HEK293 (cell line): ENCODE measurements at regions not wholly inside any gene's neighbourhood (a gene's known extent, or its start where the extent isn't known, plus 50 kb on each side); places are given as distances from the start of the nearest gene placed in this dataset.

ENCODE experiments used
- CTCF ChIA-PET: fragments of 350-600 bp; formaldehyde crosslinking; extraction: SDS; loops from one replicate; lab custom pipeline; 2021; ENCODE audit warnings: antibody characterized with exemption; lab: Yijun Ruan, JAX
- POLR2A ChIA-PET: fragments of 300-600 bp; formaldehyde crosslinking; extraction: SDS; loops from one replicate; lab custom pipeline; 2020; ENCODE audit warnings: antibody characterized with exemption, inconsistent platforms; lab: Yijun Ruan, JAX
- H3K27ac ChIP-seq: fragments of 200-500 bp; sonication (Bioruptor generic); 2 replicates; pipeline ENCODE4 v1.5.1; 2014; ENCODE audit warnings: low read depth, low read length, control low read depth, inconsistent platforms; ENCODE audit errors: extremely low read depth
- H3K36me3 ChIP-seq, 2 experiments: fragments of 200-500 bp in 1 of 2; sonication (Bioruptor generic) in 1 of 2; 1 replicate in 1 of 2; 2 replicates in 1 of 2; pipeline ENCODE4 v1.5.1; 2014 to 2017; ENCODE audit warnings: inconsistent platforms in 2 of 2, low read length in 2 of 2; ENCODE audit not compliant: control insufficient read depth in 2 of 2, insufficient read depth in 1 of 2
- H3K4me1 ChIP-seq: fragments of 200-500 bp; sonication (Bioruptor generic); 2 replicates; pipeline ENCODE4 v1.5.1; 2014; ENCODE audit warnings: mild to moderate bottlenecking, low read length, inconsistent platforms; ENCODE audit not compliant: control insufficient read depth, insufficient read depth
- H3K4me3 ChIP-seq: 2 replicates; pipeline ENCODE4 v1.5.1; 2011; ENCODE audit warnings: low read depth, mild to moderate bottlenecking, control low read depth, low read length, moderate library complexity
- H3K9me3 ChIP-seq: fragments of 200-500 bp; sonication (Bioruptor generic); 2 replicates; pipeline ENCODE4 v1.5.1; 2014; ENCODE audit warnings: low read depth, low read length, inconsistent platforms; ENCODE audit not compliant: control insufficient read depth, insufficient read depth
- GLIS1 ChIP-seq: fragments of 450-650 bp; formaldehyde crosslinking; IDR thresholded peaks from 2 replicates; pipeline ENCODE4 v1.5.1; 2016; ENCODE audit warnings: missing biosample characterization, missing genetic modification characterization
- HOXD13 ChIP-seq: sonication (generic); formaldehyde crosslinking; IDR thresholded peaks from 2 replicates; pipeline ENCODE4 v1.8.0; 2022; ENCODE audit warnings: missing genetic modification reagents, borderline replicate concordance
- IKZF3 ChIP-seq: fragments of 450-650 bp; IDR thresholded peaks from 2 replicates; pipeline ENCODE4 v1.5.0; 2018; ENCODE audit warnings: missing biosample characterization, mild to moderate bottlenecking, missing genetic modification characterization, moderate library complexity
- MZF1 ChIP-seq: fragments of 450-650 bp; formaldehyde crosslinking; IDR thresholded peaks from 2 replicates; pipeline ENCODE4 v1.5.1; 2017; ENCODE audit warnings: missing biosample characterization, missing genetic modification characterization, borderline replicate concordance
- ZBTB11 ChIP-seq: fragments of 450-650 bp; formaldehyde crosslinking; conservative IDR thresholded peaks from 2 replicates; pipeline ENCODE4 v1.5.1; 2016; ENCODE audit warnings: low read depth, missing biosample characterization, missing genetic modification characterization
- ZBTB49 ChIP-seq: fragments of 450-650 bp; formaldehyde crosslinking; IDR thresholded peaks from 2 replicates; pipeline ENCODE4 v1.5.1; 2016; ENCODE audit warnings: missing biosample characterization, missing genetic modification characterization, low read depth
- ZEB2 ChIP-seq: fragments of 450-650 bp; formaldehyde crosslinking; IDR thresholded peaks from 2 replicates; pipeline ENCODE4 v1.5.1; 2016; ENCODE audit warnings: missing biosample characterization, missing genetic modification characterization
- ZFHX2 ChIP-seq: fragments of 450-650 bp; formaldehyde crosslinking; conservative IDR thresholded peaks from 2 replicates; pipeline ENCODE4 v1.5.1; 2016; ENCODE audit warnings: missing biosample characterization, missing genetic modification characterization
- ZNF140 ChIP-seq: fragments of 450-650 bp; formaldehyde crosslinking; IDR thresholded peaks from 2 replicates; pipeline ENCODE4 v1.5.1; 2016; ENCODE audit warnings: missing biosample characterization, missing genetic modification characterization
- ZNF211 ChIP-seq: fragments of 450-650 bp; formaldehyde crosslinking; IDR thresholded peaks from 2 replicates; pipeline ENCODE4 v1.5.1; 2016; ENCODE audit warnings: low read depth, missing biosample characterization, missing genetic modification characterization
- ZNF341 ChIP-seq: fragments of 450-650 bp; formaldehyde crosslinking; IDR thresholded peaks from 2 replicates; pipeline ENCODE4; 2016; ENCODE audit warnings: low read depth, missing biosample characterization, missing genetic modification characterization
- ZNF521 ChIP-seq: fragments of 450-650 bp; formaldehyde crosslinking; IDR thresholded peaks from 2 replicates; pipeline ENCODE4 v1.5.1; 2017; ENCODE audit warnings: missing biosample characterization, mild to moderate bottlenecking, missing genetic modification characterization
- ZNF658 ChIP-seq: fragments of 450-650 bp; formaldehyde crosslinking; IDR thresholded peaks from 2 replicates; pipeline ENCODE4; 2016; ENCODE audit warnings: missing biosample characterization, missing genetic modification characterization
- ZNF747 ChIP-seq: fragments of 450-650 bp; formaldehyde crosslinking; IDR thresholded peaks from 2 replicates; pipeline ENCODE4 v1.5.1; 2016; ENCODE audit warnings: missing biosample characterization, missing genetic modification characterization
- TF ChIP-seq, protein P1 (sequence below): fragments of 450-650 bp; formaldehyde crosslinking; IDR thresholded peaks from 2 replicates; pipeline ENCODE4 v1.5.1; 2016; ENCODE audit warnings: missing biosample characterization, missing genetic modification characterization
- TF ChIP-seq, protein P2 (sequence below): fragments of 450-650 bp; formaldehyde crosslinking; IDR thresholded peaks from 2 replicates; pipeline ENCODE4 v1.5.1; 2016; ENCODE audit warnings: missing biosample characterization, missing genetic modification characterization
- TF ChIP-seq, protein P3 (sequence below): fragments of 450-650 bp; formaldehyde crosslinking; IDR thresholded peaks from 2 replicates; pipeline ENCODE4 v1.5.1; 2016; ENCODE audit warnings: missing biosample characterization, missing genetic modification characterization
- TF ChIP-seq, protein P4 (sequence below): fragments of 450-650 bp; formaldehyde crosslinking; IDR thresholded peaks from 2 replicates; pipeline ENCODE4 v1.5.1; 2017; ENCODE audit warnings: missing biosample characterization, missing genetic modification characterization
- TF ChIP-seq, protein P5 (sequence below): fragments of 450-650 bp; formaldehyde crosslinking; IDR thresholded peaks from 2 replicates; pipeline ENCODE4 v1.5.1; 2016; ENCODE audit warnings: missing biosample characterization, missing genetic modification characterization
- TF ChIP-seq, protein P6 (sequence below): fragments of 450-650 bp; formaldehyde crosslinking; IDR thresholded peaks from 2 replicates; pipeline ENCODE4 v1.5.1; 2016; ENCODE audit warnings: missing biosample characterization, missing genetic modification characterization

GRCh38 chr10:9015447-9015846 is 961.0 kb downstream of the GATA3 start:
- Histone ChIP-seq H3K4me3 (no peak overlapping the region), H3K36me3 (no peaks in the 10 kb centered on the region), H3K27ac (no peak overlapping the region), H3K9me3 (no peaks in the 10 kb centered on the region), H3K4me1 (0 out of 2 replicates have a peak, but pooled peaks cover 3% of the 10 kb centered on the region)
- ChIA-PET POLR2A (no interaction called here), CTCF (no interaction called here)
- TF ChIP-seq ZBTB49 (tag by site-specific recombination) = no peak
- TF ChIP-seq MZF1 = no peak
- TF ChIP-seq ZEB2 (tag by site-specific recombination) = no peak
- no peak for TF ChIP-seq IKZF3
- no peak for TF ChIP-seq ZBTB11
- TF ChIP-seq, protein P1, sequence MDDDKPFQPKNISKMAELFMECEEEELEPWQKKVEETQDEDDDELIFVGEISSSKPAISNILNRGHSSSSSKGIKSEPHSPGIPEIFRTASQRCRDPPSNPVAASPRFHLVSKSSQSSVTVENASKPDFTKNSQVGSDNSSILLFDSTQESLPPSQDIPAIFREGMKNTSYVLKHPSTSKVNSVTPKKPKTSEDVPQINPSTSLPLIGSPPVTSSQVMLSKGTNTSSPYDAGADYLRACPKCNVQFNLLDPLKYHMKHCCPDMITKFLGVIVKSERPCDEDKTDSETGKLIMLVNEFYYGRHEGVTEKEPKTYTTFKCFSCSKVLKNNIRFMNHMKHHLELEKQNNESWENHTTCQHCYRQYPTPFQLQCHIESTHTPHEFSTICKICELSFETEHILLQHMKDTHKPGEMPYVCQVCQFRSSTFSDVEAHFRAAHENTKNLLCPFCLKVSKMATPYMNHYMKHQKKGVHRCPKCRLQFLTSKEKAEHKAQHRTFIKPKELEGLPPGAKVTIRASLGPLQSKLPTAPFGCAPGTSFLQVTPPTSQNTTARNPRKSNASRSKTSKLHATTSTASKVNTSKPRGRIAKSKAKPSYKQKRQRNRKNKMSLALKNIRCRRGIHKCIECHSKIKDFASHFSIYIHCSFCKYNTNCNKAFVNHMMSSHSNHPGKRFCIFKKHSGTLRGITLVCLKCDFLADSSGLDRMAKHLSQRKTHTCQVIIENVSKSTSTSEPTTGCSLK (tag by site-specific recombination) = no peak
- no peak for TF ChIP-seq ZNF211
- no peak for TF ChIP-seq ZFHX2 (tag by site-specific recombination)
- TF ChIP-seq, protein P2, sequence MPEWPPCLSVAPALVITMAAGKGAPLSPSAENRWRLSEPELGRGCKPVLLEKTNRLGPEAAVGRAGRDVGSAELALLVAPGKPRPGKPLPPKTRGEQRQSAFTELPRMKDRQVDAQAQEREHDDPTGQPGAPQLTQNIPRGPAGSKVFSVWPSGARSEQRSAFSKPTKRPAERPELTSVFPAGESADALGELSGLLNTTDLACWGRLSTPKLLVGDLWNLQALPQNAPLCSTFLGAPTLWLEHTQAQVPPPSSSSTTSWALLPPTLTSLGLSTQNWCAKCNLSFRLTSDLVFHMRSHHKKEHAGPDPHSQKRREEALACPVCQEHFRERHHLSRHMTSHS (tag by site-specific recombination) = no peak
- TF ChIP-seq ZNF658 (tag by site-specific recombination) = no peak
- TF ChIP-seq, protein P3, sequence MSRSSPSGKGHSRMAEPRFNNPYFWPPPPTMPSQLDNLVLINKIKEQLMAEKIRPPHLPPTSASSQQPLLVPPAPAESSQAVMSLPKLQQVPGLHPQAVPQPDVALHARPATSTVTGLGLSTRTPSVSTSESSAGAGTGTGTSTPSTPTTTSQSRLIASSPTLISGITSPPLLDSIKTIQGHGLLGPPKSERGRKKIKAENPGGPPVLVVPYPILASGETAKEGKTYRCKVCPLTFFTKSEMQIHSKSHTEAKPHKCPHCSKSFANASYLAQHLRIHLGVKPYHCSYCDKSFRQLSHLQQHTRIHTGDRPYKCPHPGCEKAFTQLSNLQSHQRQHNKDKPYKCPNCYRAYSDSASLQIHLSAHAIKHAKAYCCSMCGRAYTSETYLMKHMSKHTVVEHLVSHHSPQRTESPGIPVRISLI (tag by site-specific recombination) = no peak
- TF ChIP-seq ZNF521 (tag by site-specific recombination) = no peak

DNA sequence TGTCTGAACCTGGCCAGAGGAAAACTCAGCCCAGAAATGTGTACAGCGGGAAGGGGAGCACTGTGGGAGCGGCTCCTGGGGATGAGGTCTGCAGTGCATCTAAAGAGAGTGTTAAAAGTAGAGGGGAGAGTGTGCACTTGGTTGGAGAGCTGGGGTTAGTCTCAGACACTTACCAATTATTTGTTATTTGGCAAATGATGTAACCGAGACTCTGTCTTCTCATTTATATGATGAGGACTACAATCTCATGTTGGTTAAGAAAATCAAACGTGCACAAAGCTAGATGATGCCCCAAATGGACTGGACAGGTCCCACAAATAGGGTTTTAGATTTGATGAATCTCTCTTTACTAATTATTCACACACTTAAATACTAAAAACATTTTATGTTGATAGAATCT is 962.4 kb downstream of the GATA3 start:
- Histone ChIP-seq H3K4me3 (no peak overlapping the region), H3K36me3 (no peaks in the 10 kb centered on the region), H3K4me1 (0 out of 2 replicates have a peak, but pooled peaks cover 3% of the 10 kb centered on the region), H3K27ac (no peak overlapping the region), H3K9me3 (no peaks in the 10 kb centered on the region)
- CTCF ChIA-PET = no interaction called here
- POLR2A ChIA-PET = no interaction called here
- TF ChIP-seq GLIS1 (tag by site-specific recombination) (no peak), ZNF747 (tag by site-specific recombination) (no peak), HOXD13 (CRISPR knock-in tag) (no peak), ZNF140 (no peak), ZNF341 (tag by site-specific recombination) (no peak)
- TF ChIP-seq, protein P4, sequence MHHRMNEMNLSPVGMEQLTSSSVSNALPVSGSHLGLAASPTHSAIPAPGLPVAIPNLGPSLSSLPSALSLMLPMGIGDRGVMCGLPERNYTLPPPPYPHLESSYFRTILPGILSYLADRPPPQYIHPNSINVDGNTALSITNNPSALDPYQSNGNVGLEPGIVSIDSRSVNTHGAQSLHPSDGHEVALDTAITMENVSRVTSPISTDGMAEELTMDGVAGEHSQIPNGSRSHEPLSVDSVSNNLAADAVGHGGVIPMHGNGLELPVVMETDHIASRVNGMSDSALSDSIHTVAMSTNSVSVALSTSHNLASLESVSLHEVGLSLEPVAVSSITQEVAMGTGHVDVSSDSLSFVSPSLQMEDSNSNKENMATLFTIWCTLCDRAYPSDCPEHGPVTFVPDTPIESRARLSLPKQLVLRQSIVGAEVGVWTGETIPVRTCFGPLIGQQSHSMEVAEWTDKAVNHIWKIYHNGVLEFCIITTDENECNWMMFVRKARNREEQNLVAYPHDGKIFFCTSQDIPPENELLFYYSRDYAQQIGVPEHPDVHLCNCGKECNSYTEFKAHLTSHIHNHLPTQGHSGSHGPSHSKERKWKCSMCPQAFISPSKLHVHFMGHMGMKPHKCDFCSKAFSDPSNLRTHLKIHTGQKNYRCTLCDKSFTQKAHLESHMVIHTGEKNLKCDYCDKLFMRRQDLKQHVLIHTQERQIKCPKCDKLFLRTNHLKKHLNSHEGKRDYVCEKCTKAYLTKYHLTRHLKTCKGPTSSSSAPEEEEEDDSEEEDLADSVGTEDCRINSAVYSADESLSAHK = no peak
- TF ChIP-seq, protein P5, sequence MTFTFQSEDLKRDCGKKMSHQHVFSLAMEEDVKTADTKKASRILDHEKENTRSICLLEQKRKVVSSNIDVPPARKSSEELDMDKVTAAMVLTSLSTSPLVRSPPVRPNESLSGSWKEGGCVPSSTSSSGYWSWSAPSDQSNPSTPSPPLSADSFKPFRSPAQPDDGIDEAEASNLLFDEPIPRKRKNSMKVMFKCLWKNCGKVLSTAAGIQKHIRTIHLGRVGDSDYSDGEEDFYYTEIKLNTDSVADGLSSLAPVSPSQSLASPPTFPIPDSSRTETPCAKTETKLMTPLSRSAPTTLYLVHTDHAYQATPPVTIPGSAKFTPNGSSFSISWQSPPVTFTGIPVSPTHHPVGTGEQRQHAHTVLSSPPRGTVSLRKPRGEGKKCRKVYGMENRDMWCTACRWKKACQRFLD (tag by site-specific recombination) = no peak
- TF ChIP-seq, protein P6, sequence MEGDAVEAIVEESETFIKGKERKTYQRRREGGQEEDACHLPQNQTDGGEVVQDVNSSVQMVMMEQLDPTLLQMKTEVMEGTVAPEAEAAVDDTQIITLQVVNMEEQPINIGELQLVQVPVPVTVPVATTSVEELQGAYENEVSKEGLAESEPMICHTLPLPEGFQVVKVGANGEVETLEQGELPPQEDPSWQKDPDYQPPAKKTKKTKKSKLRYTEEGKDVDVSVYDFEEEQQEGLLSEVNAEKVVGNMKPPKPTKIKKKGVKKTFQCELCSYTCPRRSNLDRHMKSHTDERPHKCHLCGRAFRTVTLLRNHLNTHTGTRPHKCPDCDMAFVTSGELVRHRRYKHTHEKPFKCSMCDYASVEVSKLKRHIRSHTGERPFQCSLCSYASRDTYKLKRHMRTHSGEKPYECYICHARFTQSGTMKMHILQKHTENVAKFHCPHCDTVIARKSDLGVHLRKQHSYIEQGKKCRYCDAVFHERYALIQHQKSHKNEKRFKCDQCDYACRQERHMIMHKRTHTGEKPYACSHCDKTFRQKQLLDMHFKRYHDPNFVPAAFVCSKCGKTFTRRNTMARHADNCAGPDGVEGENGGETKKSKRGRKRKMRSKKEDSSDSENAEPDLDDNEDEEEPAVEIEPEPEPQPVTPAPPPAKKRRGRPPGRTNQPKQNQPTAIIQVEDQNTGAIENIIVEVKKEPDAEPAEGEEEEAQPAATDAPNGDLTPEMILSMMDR (tag by site-specific recombination) = no peak
